A549 (cell line): ENCODE measurements at regions not wholly inside any gene's neighbourhood (a gene's known extent, or its start where the extent isn't known, plus 50 kb on each side); places are given as distances from the start of the nearest gene placed in this dataset.

Experiments
- CBX8 ChIP-seq: fragments of 200-600 bp; sonication (generic); IDR thresholded peaks from 2 replicates; pipeline ENCODE4 v1.6.1; 2016
- JUN ChIP-seq, 2 experiments: fragments of >200 bp; sonication (Bioruptor Twin); formaldehyde crosslinking; IDR thresholded peaks; 2 replicates in 1 of 2; 3 replicates in 1 of 2; pipeline ENCODE4 v1.6.1; 2016 to 2017
- POLR2A ChIP-seq: IDR thresholded peaks from 2 replicates; pipeline ENCODE4 v1.6.1; 2012; ENCODE audit warnings: mild to moderate bottlenecking, low read length
- RFX5 ChIP-seq: fragments of 450-650 bp; IDR thresholded peaks from 2 replicates; pipeline ENCODE4 v1.7.1; 2014; ENCODE audit warnings: antibody characterized with exemption, mild to moderate bottlenecking, moderate library complexity

GRCh38 chr9:86720639-86721225 lies 226.6 kb downstream of the GAS1 start:
- TF ChIP-seq JUN (IDR thresholded peaks at IDR 0.05) (no peak), RFX5 (no peak), CBX8 (no peak), POLR2A (no peak)
